Ascending aorta (tissue), 2 donors: ENCODE measurements at regions not wholly inside any gene's neighbourhood (a gene's known extent, or its start where the extent isn't known, plus 50 kb on each side); places are given as distances from the start of the nearest gene placed in this dataset.

Experiments used
- DNase-seq, 2 donors: peaks; one replicate each; pipeline ENCODE4 v3.0.0-alpha.2; 2019; ENCODE audit warnings: low spot score in 2 of 2
- H3K27ac ChIP-seq, 2 donors: fragments of 200-600 bp; sonication (generic); one replicate each; pipeline ENCODE4 v1.5.1; 2016 to 2017; ENCODE audit warnings: mild to moderate bottlenecking in 1 of 2
- H3K27me3 ChIP-seq: fragments of 200-600 bp; sonication (generic); one replicate; pipeline ENCODE4 v1.5.1; 2017
- H3K36me3 ChIP-seq, 2 donors: fragments of 200-600 bp; sonication (generic); one replicate each; pipeline ENCODE4 v1.5.1; 2016
- H3K4me1 ChIP-seq, 2 donors: fragments of 200-600 bp; sonication (generic); one replicate each; pipeline ENCODE4 v1.5.1; 2016 to 2017; ENCODE audit warnings: mild to moderate bottlenecking in 1 of 2
- H3K4me3 ChIP-seq, 2 donors: fragments of 200-600 bp; sonication (generic); one replicate each; pipeline ENCODE4 v1.5.1; 2016 to 2017; ENCODE audit warnings: mild to moderate bottlenecking in 1 of 2
- H3K9me3 ChIP-seq, 2 donors: fragments of 200-600 bp; sonication (generic); one replicate each; pipeline ENCODE4 v1.5.1; 2016
- CTCF ChIP-seq, 3 experiments: fragments of 200-600 bp in 2 of 3; fragments of 450-650 bp in 1 of 3; sonication (generic) in 2 of 3; IDR thresholded peaks; one replicate each; pipeline ENCODE4 v1.5.1; 2016 to 2019; ENCODE audit warnings: antibody characterized with exemption in 3 of 3, mild to moderate bottlenecking in 1 of 3, moderate library complexity in 1 of 3
- intact Hi-C: fragments of 100-400 bp; cut with DNase I; formaldehyde crosslinking; loops from one replicate; pipeline ENCODE4 v1.15.1; 2023

- intact Hi-C loops: no loop called here
- Histone ChIP-seq H3K9me3 (no peaks in the 10 kb centered on the region), H3K27me3 (no peaks in the 10 kb centered on the region), H3K4me3 (no peak overlapping the region), H3K4me1 (no peaks in the 10 kb centered on the region), H3K36me3 (no peaks in the 10 kb centered on the region), H3K27ac (no peak overlapping the region)
- no peak for DNase-seq
- TF ChIP-seq CTCF (IDR thresholded peaks at IDR 0.05): no peak
These were observed 427.5 kb downstream of the BCOR start for GRCh38 chrX:39670281-39670680.

GRCh38 chrX:39672405-39672804, 425.4 kb downstream of the BCOR start:
- no peak for DNase-seq
- no peak for TF ChIP-seq CTCF (IDR thresholded peaks at IDR 0.05)
- Histone ChIP-seq H3K36me3 (no peaks in the 10 kb centered on the region), H3K9me3 (no peaks in the 10 kb centered on the region), H3K27ac (no peak overlapping the region), H3K4me1 (no peaks in the 10 kb centered on the region), H3K4me3 (no peak overlapping the region), H3K27me3 (no peaks in the 10 kb centered on the region)
- intact Hi-C loops: no loop called here

GRCh38 chrX:39674490-39675161, 423.1 kb downstream of the BCOR start:
- Histone ChIP-seq H3K27me3 (no peaks in the 10 kb centered on the region), H3K27ac (no peak overlapping the region)
- intact Hi-C loops: no loop called here

GRCh38 chrX:39675162-39675553, 422.6 kb downstream of the BCOR start:
- H3K27ac ChIP-seq: no peak overlapping the region
- H3K36me3 ChIP-seq: no peaks in the 10 kb centered on the region
- H3K9me3 ChIP-seq: no peaks in the 10 kb centered on the region
- no peak for TF ChIP-seq CTCF (IDR thresholded peaks at IDR 0.05)
- H3K4me1 ChIP-seq: no peaks in the 10 kb centered on the region
- intact Hi-C loops: no loop called here
- H3K27me3 ChIP-seq: no peaks in the 10 kb centered on the region
- no peak overlapping the region for H3K4me3 ChIP-seq
- DNase-seq: no peak

More at GRCh38 chrX:39674490-39675161, 423.1 kb downstream of the BCOR start:
- TF ChIP-seq CTCF (IDR thresholded peaks at IDR 0.05): no peak
- no peaks in the 10 kb centered on the region for H3K4me1 ChIP-seq
- DNase-seq: no peak
- H3K9me3 ChIP-seq: no peaks in the 10 kb centered on the region
- no peaks in the 10 kb centered on the region for H3K36me3 ChIP-seq
- no peak overlapping the region for H3K4me3 ChIP-seq

- Histone ChIP-seq H3K27ac (no peak overlapping the region), H3K36me3 (no peaks in the 10 kb centered on the region), H3K4me3 (no peak overlapping the region), H3K4me1 (no peaks in the 10 kb centered on the region), H3K9me3 (no peaks in the 10 kb centered on the region), H3K27me3 (no peaks in the 10 kb centered on the region)
- intact Hi-C loops: no loop called here
- no peak for TF ChIP-seq CTCF (IDR thresholded peaks at IDR 0.05)
- no peak for DNase-seq
These were observed 422.1 kb downstream of the BCOR start for GRCh38 chrX:39675619-39676018.

GRCh38 chrX:39676434-39676833, 421.3 kb downstream of the BCOR start:
- H3K9me3 ChIP-seq: no peaks in the 10 kb centered on the region
- no peaks in the 10 kb centered on the region for H3K27me3 ChIP-seq
- no peak for TF ChIP-seq CTCF (IDR thresholded peaks at IDR 0.05)
- H3K4me3 ChIP-seq: no peak overlapping the region
- intact Hi-C loops: no loop called here
- DNase-seq: no peak
- no peaks in the 10 kb centered on the region for H3K4me1 ChIP-seq
- H3K27ac ChIP-seq: no peak overlapping the region
- no peaks in the 10 kb centered on the region for H3K36me3 ChIP-seq
